HG03342 (cell line): ENCODE measurements at regions not wholly inside any gene's neighbourhood (a gene's known extent, or its start where the extent isn't known, plus 50 kb on each side); places are given as distances from the start of the nearest gene placed in this dataset.
"Not testable (repeated sequence)": the region's sequence is repeated elsewhere in the genome, so short reads cannot be mapped to it uniquely, and the experiment has no call there.

Experiments
- ATAC-seq: cut with Tn5 transposase; IDR thresholded peaks from one replicate; pipeline ENCODE4 v1.9.1; 2021; ENCODE audit warnings: mild to moderate bottlenecking, moderate library complexity; ENCODE audit not compliant: unreplicated experiment

GRCh38 chr22:22756109-22756508 is 111.7 kb downstream of the GGTLC2 start:
- ATAC-seq = no peak

GRCh38 chr22:22756551-22757201 is 112.3 kb downstream of the GGTLC2 start:
- not testable (repeated sequence) for ATAC-seq

- not testable (repeated sequence) for ATAC-seq
Measured at GRCh38 chr22:22758101-22758807, 113.8 kb downstream of the GGTLC2 start.

GRCh38 chr22:22759371-22759770 is 115.0 kb downstream of the GGTLC2 start:
- ATAC-seq = no peak

- ATAC-seq = no peak
Measured at GRCh38 chr22:22759889-22760546, 115.6 kb downstream of the GGTLC2 start.

- ATAC-seq = no peak
Measured at GRCh38 chr22:22761606-22761962, 117.2 kb downstream of the GGTLC2 start.

GRCh38 chr22:22761963-22762772 is 117.8 kb downstream of the GGTLC2 start:
- ATAC-seq = no peak

GRCh38 chr22:22763512-22763911 is 119.1 kb downstream of the GGTLC2 start:
- ATAC-seq = no peak

GRCh38 chr22:22764085-22764484 is 119.7 kb downstream of the GGTLC2 start:
- ATAC-seq = no peak

GRCh38 chr22:22767876-22768602 is 119.6 kb upstream of the IGLL5 start:
- ATAC-seq = no peak

- no peak for ATAC-seq
Measured at GRCh38 chr22:22768885-22769284, 118.7 kb upstream of the IGLL5 start.

- no peak for ATAC-seq
Measured at GRCh38 chr22:22769434-22770279, 118.0 kb upstream of the IGLL5 start.

GRCh38 chr22:22770280-22770871 is 117.2 kb upstream of the IGLL5 start:
- ATAC-seq = no peak

- ATAC-seq = no peak
Measured at GRCh38 chr22:22770881-22771280, 116.7 kb upstream of the IGLL5 start.

- ATAC-seq = no peak
Measured at GRCh38 chr22:22771696-22772377, 115.8 kb upstream of the IGLL5 start.

GRCh38 chr22:22772396-22772795 is 115.2 kb upstream of the IGLL5 start:
- no peak for ATAC-seq

- no peak for ATAC-seq
Measured at GRCh38 chr22:22772883-22773282, 114.7 kb upstream of the IGLL5 start.

- ATAC-seq = no peak
Measured at GRCh38 chr22:22773427-22773826, 114.2 kb upstream of the IGLL5 start.
